GM12892 (cell line): ENCODE measurements at regions not wholly inside any gene's neighbourhood (a gene's known extent, or its start where the extent isn't known, plus 50 kb on each side); places are given as distances from the start of the nearest gene placed in this dataset.

Source experiments
- POLR2A ChIP-seq: IDR thresholded peaks from 2 replicates; pipeline ENCODE4 v1.6.1; 2011; ENCODE audit warnings: low read depth, low read length, control low read depth
- POLR2AphosphoS5 ChIP-seq: IDR thresholded peaks from 2 replicates; pipeline ENCODE4 v1.6.1; 2011; ENCODE audit warnings: low read depth, low read length, control low read depth
- TAF1 ChIP-seq: IDR thresholded peaks from 2 replicates; pipeline ENCODE4 v1.6.1; 2011; ENCODE audit warnings: low read depth, mild to moderate bottlenecking, control low read depth, low read length, borderline replicate concordance

GRCh38 chr9:78408388-78408787 lies 111.5 kb downstream of the PSAT1 start:
- TF ChIP-seq POLR2A (no peak), TAF1 (no peak), POLR2AphosphoS5 (no peak)
